ENCODE measurements at regions not wholly inside any gene's neighbourhood (a gene's known extent, or its start where the extent isn't known, plus 50 kb on each side); places are given as distances from the start of the nearest gene placed in this dataset.

DNA sequence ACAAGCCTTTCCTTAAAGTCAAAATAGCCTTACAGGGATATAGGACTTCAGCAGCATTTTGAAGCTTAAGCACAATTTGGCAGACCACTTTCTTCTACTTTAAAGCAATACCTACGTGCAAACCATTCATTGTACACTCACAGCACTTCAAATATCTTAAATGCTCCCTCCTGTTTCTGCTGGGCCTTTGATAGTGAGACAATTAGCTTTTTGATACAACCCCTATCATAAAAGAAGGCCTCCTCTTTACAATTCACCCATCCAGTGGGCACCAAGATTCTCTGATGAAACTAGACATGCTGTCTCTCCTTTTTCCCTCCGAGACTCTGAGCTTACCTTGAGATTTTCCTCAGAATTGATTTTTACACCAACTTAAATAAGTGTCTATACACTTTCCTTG, 157.5 kb upstream of the FAR2 start:
- no peak overlapping the region for H4K5ac ChIP-seq (ENCODE audit: insufficient read length, low read depth, low read length)
- no peak overlapping the region for H2AK5ac ChIP-seq (ENCODE audit: insufficient read length, low read length)
- no peaks in the 10 kb centered on the region for H4K20me1 ChIP-seq (ENCODE audit: control insufficient read depth, insufficient read depth, insufficient read length)
- no peaks in the 10 kb centered on the region for H3K79me1 ChIP-seq (ENCODE audit: insufficient read depth, low read depth, low read length, poor library complexity, severe bottlenecking)
- no peak overlapping the region for H3K56ac ChIP-seq (ENCODE audit: insufficient read length, low read depth, low read length)
- no peak overlapping the region for H3K27ac ChIP-seq (ENCODE audit: insufficient read length, low read depth, low read length)
- TF ChIP-seq, protein P1, sequence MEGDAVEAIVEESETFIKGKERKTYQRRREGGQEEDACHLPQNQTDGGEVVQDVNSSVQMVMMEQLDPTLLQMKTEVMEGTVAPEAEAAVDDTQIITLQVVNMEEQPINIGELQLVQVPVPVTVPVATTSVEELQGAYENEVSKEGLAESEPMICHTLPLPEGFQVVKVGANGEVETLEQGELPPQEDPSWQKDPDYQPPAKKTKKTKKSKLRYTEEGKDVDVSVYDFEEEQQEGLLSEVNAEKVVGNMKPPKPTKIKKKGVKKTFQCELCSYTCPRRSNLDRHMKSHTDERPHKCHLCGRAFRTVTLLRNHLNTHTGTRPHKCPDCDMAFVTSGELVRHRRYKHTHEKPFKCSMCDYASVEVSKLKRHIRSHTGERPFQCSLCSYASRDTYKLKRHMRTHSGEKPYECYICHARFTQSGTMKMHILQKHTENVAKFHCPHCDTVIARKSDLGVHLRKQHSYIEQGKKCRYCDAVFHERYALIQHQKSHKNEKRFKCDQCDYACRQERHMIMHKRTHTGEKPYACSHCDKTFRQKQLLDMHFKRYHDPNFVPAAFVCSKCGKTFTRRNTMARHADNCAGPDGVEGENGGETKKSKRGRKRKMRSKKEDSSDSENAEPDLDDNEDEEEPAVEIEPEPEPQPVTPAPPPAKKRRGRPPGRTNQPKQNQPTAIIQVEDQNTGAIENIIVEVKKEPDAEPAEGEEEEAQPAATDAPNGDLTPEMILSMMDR (conservative IDR thresholded peaks at IDR 0.05), result no peak
- no peak overlapping the region for H2BK15ac ChIP-seq (ENCODE audit: low read depth, low read length)
- no peak overlapping the region for H3K27ac Mint-ChIP-seq
- no peaks in the 10 kb centered on the region for H3K27me3 ChIP-seq (ENCODE audit: insufficient read depth, low read length)
- H3K36me3 Mint-ChIP-seq (ENCODE audit: insufficient read depth in 1 of 3, low read depth in 3 of 3), result no peaks in the 10 kb centered on the region
- H3K14ac ChIP-seq (ENCODE audit: insufficient read depth, low read length), result no peak overlapping the region
- H3K4me1 ChIP-seq (ENCODE audit: insufficient read depth, low read length), result no peaks in the 10 kb centered on the region
- H3K4me1 Mint-ChIP-seq, result no peaks in the 10 kb centered on the region
- no peak overlapping the region for H2BK12ac ChIP-seq (ENCODE audit: insufficient read length, low read depth, low read length)
- no peak overlapping the region for H3T11ph ChIP-seq (ENCODE audit: low read length)
- H2BK5ac ChIP-seq (ENCODE audit: insufficient read length, low read length), result no peak overlapping the region
- H2BK20ac ChIP-seq (ENCODE audit: low read depth, low read length, poor library complexity, severe bottlenecking), result no peak overlapping the region
- no peaks in the 10 kb centered on the region for H3K23me2 ChIP-seq (ENCODE audit: insufficient read length, low read depth, low read length, poor library complexity, severe bottlenecking)
- H3K4ac ChIP-seq (ENCODE audit: low read depth, low read length), result no peak overlapping the region
- no peak for DNase-seq
- no peak overlapping the region for H4K8ac ChIP-seq (replicated peaks; ENCODE audit: insufficient read length, low read depth, low read length)
- H3K4me2 ChIP-seq (ENCODE audit: insufficient read depth, insufficient read length, low read length), result no peak overlapping the region
- no peak overlapping the region for H2BK120ac ChIP-seq (ENCODE audit: low read depth, low read length, poor library complexity, severe bottlenecking)
- no peak overlapping the region for H4K91ac ChIP-seq (ENCODE audit: insufficient read length, low read depth, low read length)
- H3K9ac ChIP-seq (ENCODE audit: extremely low read depth, insufficient read length, low read length), result no peak overlapping the region
- no peak overlapping the region for H3K18ac ChIP-seq (ENCODE audit: insufficient read length, low read depth, low read length)
- no peak overlapping the region for H3K4me3 Mint-ChIP-seq
- H2AFZ ChIP-seq (ENCODE audit: low read length), result no peak overlapping the region
- WGBS (ENCODE audit: extremely low coverage, insufficient read length, low lambda C conversion rate), result no CpG with 5 or more reads among the region's 2 CpGs
- no peaks in the 10 kb centered on the region for H3K27me3 Mint-ChIP-seq (ENCODE audit: low read depth)
- no peaks in the 10 kb centered on the region for H3K79me2 ChIP-seq (ENCODE audit: insufficient read depth, low read length)
- H3K23ac ChIP-seq (ENCODE audit: insufficient read length, low read depth, low read length), result no peak overlapping the region
- no peaks in the 10 kb centered on the region for H3K9me3 Mint-ChIP-seq
- H3K9me3 ChIP-seq (ENCODE audit: control insufficient read depth, low read depth, low read length), result no peaks in the 10 kb centered on the region

Data from H9 (cell line).